Erythroblast (primary cell): ENCODE measurements at regions not wholly inside any gene's neighbourhood (a gene's known extent, or its start where the extent isn't known, plus 50 kb on each side); places are given as distances from the start of the nearest gene placed in this dataset.

ENCODE experiments used
- GATA1 ChIP-seq: IDR thresholded peaks from 2 replicates; pipeline ENCODE4 v1.6.1; 2011; ENCODE audit warnings: low read depth, mild to moderate bottlenecking, control low read depth, low read length, moderate library complexity
- POLR2A ChIP-seq: IDR thresholded peaks from 2 replicates; pipeline ENCODE4 v1.6.1; 2011; ENCODE audit warnings: mild to moderate bottlenecking, low read length

- TF ChIP-seq POLR2A (no peak), GATA1 (no peak)
These were observed 234.8 kb upstream of the TMEM161B start for GRCh38 chr5:88503406-88503805.
